Peyer's patch (tissue), 4 donors: ENCODE measurements at regions not wholly inside any gene's neighbourhood (a gene's known extent, or its start where the extent isn't known, plus 50 kb on each side); places are given as distances from the start of the nearest gene placed in this dataset.
"Not testable (repeated sequence)": the region's sequence is repeated elsewhere in the genome, so short reads cannot be mapped to it uniquely, and the experiment has no call there.

Source experiments
- DNase-seq, 3 donors: peaks; one replicate each; pipeline ENCODE4 v3.0.0-alpha.2; 2017 to 2019
- H3K27ac ChIP-seq, 4 donors: fragments of 200-600 bp; sonication (generic); one replicate each; pipeline ENCODE4 v1.5.1; 2016 to 2019
- H3K27me3 ChIP-seq, 2 donors: fragments of 200-600 bp; sonication (generic); one replicate each; pipeline ENCODE4 v1.5.1; 2019
- H3K36me3 ChIP-seq, 3 donors: fragments of 200-600 bp; sonication (generic); one replicate each; pipeline ENCODE4 v1.5.1; 2016 to 2019
- H3K4me1 ChIP-seq, 4 donors: fragments of 200-600 bp; sonication (generic); one replicate each; pipeline ENCODE4 v1.5.1; 2016 to 2019
- H3K4me3 ChIP-seq, 4 donors: fragments of 200-600 bp; sonication (generic); 1 replicate in 3 of 4; 2 replicates in 1 of 4; pipeline ENCODE4 v1.5.1; 2016 to 2019; ENCODE audit warnings: mild to moderate bottlenecking in 1 of 4
- H3K9me3 ChIP-seq, 4 donors: fragments of 200-600 bp; sonication (generic); one replicate each; pipeline ENCODE4 v1.5.1; 2016 to 2019; ENCODE audit warnings: mild to moderate bottlenecking in 1 of 4
- CTCF ChIP-seq, 6 experiments: fragments of 450-650 bp in 4 of 6; fragments of 200-600 bp in 2 of 6; sonication (generic) in 1 of 6; IDR thresholded peaks; one replicate each; pipeline ENCODE4 v1.5.1; 2017 to 2019; ENCODE audit warnings: antibody characterized with exemption in 6 of 6, mild to moderate bottlenecking in 3 of 6, moderate library complexity in 1 of 6
- POLR2A ChIP-seq, 2 donors: fragments of 450-650 bp; IDR thresholded peaks; one replicate each; pipeline ENCODE4 v1.5.1; 2017; ENCODE audit warnings: antibody characterized with exemption in 2 of 2, mild to moderate bottlenecking in 2 of 2, moderate library complexity in 2 of 2

- no peak for DNase-seq
- Histone ChIP-seq H3K27me3 (no peaks in the 10 kb centered on the region), H3K36me3 (no peaks in the 10 kb centered on the region), H3K9me3 (no peaks in the 10 kb centered on the region), H3K27ac (no peak overlapping the region), H3K4me3 (no peak overlapping the region), H3K4me1 (no peaks in the 10 kb centered on the region)
- TF ChIP-seq POLR2A (IDR thresholded peaks at IDR 0.05) (no peak), CTCF (IDR thresholded peaks at IDR 0.05) (no peak)
Observed at GRCh38 chr10:26939962-26940354, 79.2 kb upstream of the ABI1 start.

- DNase-seq: no peak
- TF ChIP-seq CTCF (IDR thresholded peaks at IDR 0.05): no peak
- no peak for TF ChIP-seq POLR2A (IDR thresholded peaks at IDR 0.05)
- no peak overlapping the region for H3K27ac ChIP-seq
- H3K9me3 ChIP-seq: no peaks in the 10 kb centered on the region
- no peak overlapping the region for H3K4me3 ChIP-seq
- no peaks in the 10 kb centered on the region for H3K27me3 ChIP-seq
- H3K36me3 ChIP-seq: no peaks in the 10 kb centered on the region
- H3K4me1 ChIP-seq: no peaks in the 10 kb centered on the region
Observed at GRCh38 chr10:26939290-26939961, 78.7 kb upstream of the ABI1 start.

DNA sequence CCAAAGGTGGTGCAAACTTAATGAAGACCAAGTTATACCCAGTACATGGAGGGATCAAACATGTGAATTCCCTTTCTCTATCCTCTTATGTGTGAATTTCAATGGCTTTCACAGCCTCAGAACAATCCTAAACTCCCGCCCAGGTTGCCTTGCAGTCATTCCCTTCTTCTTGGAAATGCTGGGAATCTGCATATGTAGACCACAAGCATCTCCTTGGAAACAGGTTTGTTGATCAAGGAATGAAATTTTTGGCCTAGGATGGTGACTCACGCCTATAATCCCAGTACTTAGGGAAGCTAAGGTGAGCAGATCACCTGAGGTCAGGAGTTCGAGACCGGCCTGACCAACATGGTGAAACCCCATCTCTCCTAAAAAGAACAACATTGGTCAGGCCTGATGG lies 77.8 kb upstream of the ABI1 start:
- no peak for TF ChIP-seq POLR2A (IDR thresholded peaks at IDR 0.05)
- no peak for TF ChIP-seq CTCF (IDR thresholded peaks at IDR 0.05)
- H3K4me1 ChIP-seq: no peaks in the 10 kb centered on the region
- H3K27ac ChIP-seq: no peak overlapping the region
- no peaks in the 10 kb centered on the region for H3K27me3 ChIP-seq
- DNase-seq: no peak
- no peaks in the 10 kb centered on the region for H3K36me3 ChIP-seq
- no peaks in the 10 kb centered on the region for H3K9me3 ChIP-seq
- no peak overlapping the region for H3K4me3 ChIP-seq

DNA sequence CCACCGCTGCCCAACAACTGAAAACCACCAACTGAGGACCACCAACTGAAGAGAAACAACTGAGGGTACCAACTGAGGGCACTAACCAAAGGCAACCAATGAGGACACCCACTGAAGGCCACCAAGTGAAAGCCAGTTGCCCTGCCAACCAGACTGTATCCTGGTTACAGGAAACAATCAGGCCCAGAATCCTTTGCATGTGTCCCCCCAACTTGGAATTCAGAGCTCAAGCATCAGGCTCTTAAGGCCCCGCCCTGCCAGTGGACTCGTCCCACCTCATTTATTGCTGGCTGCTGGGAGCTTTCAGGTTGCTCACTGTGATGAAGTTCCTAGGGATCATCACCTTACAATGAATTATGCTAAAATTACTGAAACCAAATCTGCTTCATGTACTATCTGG lies 76.6 kb upstream of the ABI1 start:
- Histone ChIP-seq H3K9me3 (no peaks in the 10 kb centered on the region), H3K36me3 (no peaks in the 10 kb centered on the region), H3K27ac (no peak overlapping the region), H3K27me3 (no peaks in the 10 kb centered on the region), H3K4me3 (no peak overlapping the region), H3K4me1 (no peaks in the 10 kb centered on the region)
- no peak for TF ChIP-seq CTCF (IDR thresholded peaks at IDR 0.05)
- no peak for TF ChIP-seq POLR2A (IDR thresholded peaks at IDR 0.05)
- DNase-seq: no peak

DNA sequence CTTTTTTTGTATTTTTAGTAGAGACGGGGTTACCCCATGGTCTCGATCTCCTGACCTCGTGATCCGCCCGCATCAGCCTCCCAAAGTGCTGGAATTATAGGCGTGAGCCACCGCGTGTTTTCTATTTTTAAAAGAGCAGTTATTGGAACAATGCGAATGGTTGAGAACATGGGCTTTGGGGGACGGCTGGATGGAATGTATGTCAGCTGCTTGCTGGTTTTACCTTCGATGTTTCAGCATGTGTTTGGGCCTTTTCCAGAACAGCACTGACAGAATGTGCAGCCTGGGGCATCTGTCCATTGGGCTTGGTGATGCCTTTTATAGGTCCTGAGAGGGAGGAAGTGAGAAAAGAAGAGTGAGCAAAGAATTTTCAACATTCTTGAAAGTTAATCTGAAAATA lies 73.4 kb upstream of the ABI1 start:
- H3K4me3 ChIP-seq, H3K4me1 ChIP-seq: not testable (repeated sequence)

DNA sequence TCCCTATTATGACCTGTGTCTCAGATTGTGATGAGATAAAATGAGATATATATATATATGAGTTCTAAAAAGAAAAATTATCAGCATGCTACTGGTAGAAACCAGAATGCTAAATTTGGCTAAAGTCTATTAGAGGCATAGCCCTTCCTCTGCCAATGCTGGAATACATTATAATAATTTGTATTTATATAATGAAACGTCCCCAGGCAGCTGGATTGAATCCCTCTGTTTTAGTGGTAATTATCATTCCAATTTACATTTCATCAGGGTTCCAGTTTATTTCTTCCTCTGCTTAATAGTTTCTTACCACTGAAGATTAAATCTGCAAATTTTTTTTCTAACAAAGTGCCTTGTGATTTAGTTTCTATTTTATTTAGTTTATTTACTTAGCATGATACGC lies 71.8 kb upstream of the ABI1 start:
- TF ChIP-seq POLR2A (IDR thresholded peaks at IDR 0.05) (no peak), CTCF (IDR thresholded peaks at IDR 0.05) (no peak)
- no peaks in the 10 kb centered on the region for H3K27me3 ChIP-seq
- no peak for DNase-seq
- H3K4me1 ChIP-seq: peaks cover 0 to 7% (median 0%) of the 10 kb centered on the region in 4 donors
- H3K4me3 ChIP-seq: no peak overlapping the region
- H3K27ac ChIP-seq: no peak overlapping the region
- H3K36me3 ChIP-seq: no peaks in the 10 kb centered on the region
- H3K9me3 ChIP-seq: no peaks in the 10 kb centered on the region

More for the DNA sequence above, 73.4 kb upstream of the ABI1 start:
- H3K36me3 ChIP-seq, H3K9me3 ChIP-seq, H3K27ac ChIP-seq, DNase-seq, H3K27me3 ChIP-seq: not testable (repeated sequence)
